ENCODE measurements at regions not wholly inside any gene's neighbourhood (a gene's known extent, or its start where the extent isn't known, plus 50 kb on each side); places are given as distances from the start of the nearest gene placed in this dataset.

- dilution Hi-C loops (cut with MboI; ENCODE audit: extremely low pct_ligation_motif_present, low sequenced_read_pairs): no loop called here
- no peaks in the 10 kb centered on the region for H3K9me3 ChIP-seq (ENCODE audit: control insufficient read depth, low read depth, low read length)
- FAIRE-seq (no peak), DNase-seq (ENCODE audit: low read depth, low spot score) (no peak)
- H3K79me2 ChIP-seq (ENCODE audit: control insufficient read depth, insufficient read depth, low read length): no peaks in the 10 kb centered on the region
- no peak overlapping the region for H3K4me3 ChIP-seq (ENCODE audit: control insufficient read depth in 2 of 3, extremely low read depth in 1 of 3, insufficient read depth in 2 of 3, low read depth in 1 of 3, low read length in 3 of 3)
- no peak overlapping the region for H3K27ac ChIP-seq (ENCODE audit: control insufficient read depth, insufficient read depth, low read length)
- no peaks in the 10 kb centered on the region for H3K27me3 ChIP-seq (ENCODE audit: control insufficient read depth, extremely low read depth, insufficient read depth, low read length)
- no peak overlapping the region for H3K9ac ChIP-seq (ENCODE audit: control insufficient read depth, extremely low read depth, insufficient read depth, low read length)
- H3K36me3 ChIP-seq (ENCODE audit: control insufficient read depth in 2 of 2, extremely low read depth in 1 of 2, insufficient read depth in 2 of 2, low read length in 2 of 2): no peaks in the 10 kb centered on the region
- TF ChIP-seq EZH2 (IDR thresholded peaks at IDR 0.05; ENCODE audit: low read length) (no peak), CTCF (optimal IDR thresholded peaks at IDR 0.05 in 1 of 3, IDR thresholded peaks at IDR 0.05 in 1 of 3, conservative IDR thresholded peaks at IDR 0.05 in 1 of 3; ENCODE audit: extremely low read depth in 1 of 3, insufficient read depth in 2 of 3, low read length in 3 of 3) (no peak)
- H3K9me1 ChIP-seq (ENCODE audit: control insufficient read depth, extremely low read depth, insufficient read depth, low read length): no peaks in the 10 kb centered on the region
- peaks cover under 1% of the 10 kb centered on the region for H3K4me1 ChIP-seq (ENCODE audit: control insufficient read depth, extremely low read depth, insufficient read depth, low read length)
- H3K4me2 ChIP-seq (ENCODE audit: control insufficient read depth, extremely low read depth, insufficient read depth, low read depth, low read length): no peak overlapping the region
- no peak overlapping the region for H2AFZ ChIP-seq (ENCODE audit: control insufficient read depth, low read length)
- no peaks in the 10 kb centered on the region for H4K20me1 ChIP-seq (ENCODE audit: control insufficient read depth, extremely low read depth, insufficient read depth, low read length)
These were observed 50.3 kb upstream of the TRIB2 start for GRCh38 chr2:12666445-12666844.

Small RNAs in the stretch of these regions (small RNA-seq; reads per million reads assigned to genes)
- gene MIR3681 (ENCODE audit: insufficient read length in 3 of 3, low read depth in 3 of 3, low replicate concordance in 1 of 3) (0 reads per million in 3 experiments), gene RF00093 (ENCODE audit: insufficient read length in 3 of 3, low read depth in 3 of 3, low replicate concordance in 1 of 3) (0 reads per million in 3 experiments), gene RNU6-843P (ENCODE audit: insufficient read length in 3 of 3, low read depth in 3 of 3, low replicate concordance in 1 of 3) (0 reads per million in 3 experiments)
